H1 (cell line): ENCODE measurements at regions not wholly inside any gene's neighbourhood (a gene's known extent, or its start where the extent isn't known, plus 50 kb on each side); places are given as distances from the start of the nearest gene placed in this dataset.

ENCODE experiments used
- CTCF ChIA-PET: fragments of 300-600 bp; sonication (Branson Sonifier 250); formaldehyde crosslinking; loops from one replicate; lab custom pipeline; 2021; ENCODE audit not compliant: partially characterized antibody; lab: Charles Lee
- POLR2A ChIA-PET: fragments of 300-600 bp; sonication (Branson Sonifier 250); formaldehyde crosslinking; loops from one replicate; lab custom pipeline; 2021; ENCODE audit warnings: inconsistent platforms; ENCODE audit not compliant: partially characterized antibody; lab: Charles Lee
- DNase-seq, 2 experiments: peaks; one replicate each; pipeline versions ENCODE4 v3.0.0 to v3.0.0-alpha.2; 2010 to 2022; ENCODE audit warnings: low spot score in 2 of 2, low read depth in 1 of 2, mixed read lengths in 1 of 2
- FAIRE-seq: peaks from 2 replicates; lab custom pipeline; 2011; peaks lifted over from hg19 to GRCh38; lab: Jason Lieb, UNC
- H2AFZ ChIP-seq: 2 replicates; pipeline ENCODE4 v1.8.1; 2012; ENCODE audit warnings: low read length, inconsistent platforms
- H2AK5ac ChIP-seq: 2 replicates; pipeline ENCODE4 v1.6.1; 2013; ENCODE audit warnings: low read depth, low read length
- H2BK120ac ChIP-seq: replicated peaks from 2 replicates; pipeline ENCODE3; 2013; ENCODE audit warnings: low read depth, low read length, inconsistent platforms
- H2BK12ac ChIP-seq: 2 replicates; pipeline ENCODE4 v1.6.1; 2013; ENCODE audit warnings: low read depth, low read length
- H2BK15ac ChIP-seq: 2 replicates; pipeline ENCODE4 v1.6.1; 2013; ENCODE audit warnings: low read length
- H2BK20ac ChIP-seq: 2 replicates; pipeline ENCODE4 v1.6.1; 2013; ENCODE audit warnings: low read length
- H2BK5ac ChIP-seq: 2 replicates; pipeline ENCODE4 v1.6.1; 2013; ENCODE audit warnings: low read depth, low read length
- H3K14ac ChIP-seq: 2 replicates; pipeline ENCODE4 v1.6.1; 2013; ENCODE audit warnings: inconsistent platforms; ENCODE audit not compliant: insufficient read length
- H3K18ac ChIP-seq: 2 replicates; pipeline ENCODE4 v1.6.1; 2013; ENCODE audit warnings: low read length; ENCODE audit errors: extremely low read depth
- H3K23ac ChIP-seq: 2 replicates; pipeline ENCODE4 v1.6.1; 2013; ENCODE audit warnings: inconsistent platforms; ENCODE audit not compliant: insufficient read length
- H3K23me2 ChIP-seq: 2 replicates; pipeline ENCODE4 v1.6.1; 2013; ENCODE audit warnings: low read depth, low read length
- H3K27ac ChIP-seq: 2 replicates; pipeline ENCODE4 v1.6.1; 2011; ENCODE audit warnings: low read depth, low read length, inconsistent platforms
- H3K27me3 ChIP-seq, 4 experiments: replicated peaks in 1 of 4; 1 replicate in 1 of 4; 2 replicates in 3 of 4; pipeline versions ENCODE4 v1.6.1 to v1.8.1; 2011 to 2013; ENCODE audit warnings: low read length in 3 of 4, mild to moderate bottlenecking in 3 of 4, inconsistent platforms in 2 of 4, mixed read lengths in 2 of 4, moderate library complexity in 1 of 4; ENCODE audit not compliant: control insufficient read depth in 3 of 4, insufficient read depth in 3 of 4; ENCODE audit errors: extremely low read depth in 1 of 4
- H3K36me3 ChIP-seq, 4 experiments: 2 replicates each; pipeline versions ENCODE4 v1.6.1 to v1.8.1; 2011 to 2013; ENCODE audit warnings: mild to moderate bottlenecking in 4 of 4, low read length in 3 of 4, moderate library complexity in 2 of 4, control low read depth in 1 of 4, inconsistent platforms in 1 of 4; ENCODE audit not compliant: insufficient read depth in 4 of 4, control insufficient read depth in 2 of 4
- H3K4ac ChIP-seq: replicated peaks from 2 replicates; pipeline ENCODE3; 2013; ENCODE audit warnings: low read length, low read depth, mixed read lengths, inconsistent platforms; ENCODE audit not compliant: insufficient read length
- H3K4me1 ChIP-seq, 4 experiments: replicated peaks in 1 of 4; 1 replicate in 1 of 4; 2 replicates in 3 of 4; pipeline versions ENCODE4 v1.6.1 to v1.8.1; 2011 to 2013; ENCODE audit warnings: low read length in 3 of 4, inconsistent platforms in 2 of 4, mixed read lengths in 1 of 4; ENCODE audit not compliant: insufficient read depth in 4 of 4, control insufficient read depth in 3 of 4
- H3K4me2 ChIP-seq, 2 experiments: 2 replicates each; pipeline versions ENCODE4 v1.6.1 to v1.8.1; 2011 to 2013; ENCODE audit warnings: low read depth in 2 of 2, low read length in 2 of 2, control low read depth in 1 of 2, inconsistent platforms in 1 of 2, mild to moderate bottlenecking in 1 of 2; ENCODE audit not compliant: insufficient read depth in 1 of 2
- H3K4me3 ChIP-seq, 4 experiments: fragments of 200-600, 300-600 bp in 1 of 4; sonication (generic), shearing (Covaris generic), sonication (Bioruptor Twin) in 1 of 4; 2 replicates each; pipeline versions ENCODE4 v1.5.1 to v1.8.1; 2011 to 2016; ENCODE audit warnings: low read length in 4 of 4, low read depth in 3 of 4, control low read depth in 2 of 4, inconsistent platforms in 2 of 4, mild to moderate bottlenecking in 2 of 4, mixed read lengths in 1 of 4, moderate library complexity in 1 of 4; ENCODE audit not compliant: insufficient read depth in 2 of 4; ENCODE audit errors: extremely low read depth in 1 of 4
- H3K56ac ChIP-seq: replicated peaks from 2 replicates; pipeline ENCODE3; 2013; ENCODE audit warnings: low read depth, mild to moderate bottlenecking, mixed read lengths, low read length, inconsistent platforms; ENCODE audit not compliant: insufficient read length
- H3K79me1 ChIP-seq: 2 replicates; pipeline ENCODE4 v1.6.1; 2013; ENCODE audit warnings: low read depth, low read length, control low read depth
- H3K79me2 ChIP-seq, 2 experiments: 2 replicates each; pipeline versions ENCODE4 v1.6.1 to v1.8.1; 2012 to 2013; ENCODE audit warnings: low read length in 2 of 2, mild to moderate bottlenecking in 2 of 2, inconsistent platforms in 1 of 2; ENCODE audit not compliant: insufficient read depth in 2 of 2, control insufficient read depth in 1 of 2
- H3K9ac ChIP-seq, 4 experiments: replicated peaks in 1 of 4; 1 replicate in 1 of 4; 2 replicates in 3 of 4; pipeline versions ENCODE4 v1.6.1 to v1.8.1; 2011 to 2013; ENCODE audit warnings: low read depth in 3 of 4, low read length in 3 of 4, control low read depth in 2 of 4, mild to moderate bottlenecking in 2 of 4, moderate library complexity in 2 of 4, inconsistent platforms in 1 of 4; ENCODE audit errors: extremely low read depth in 1 of 4
- H3K9me3 ChIP-seq, 2 experiments: 2 replicates each; pipeline versions ENCODE4 v1.6.1 to v1.8.1; 2012 to 2013; ENCODE audit warnings: mild to moderate bottlenecking in 2 of 2, moderate library complexity in 2 of 2, control low read depth in 1 of 2, inconsistent platforms in 1 of 2, low read depth in 1 of 2, low read length in 1 of 2, mixed read lengths in 1 of 2; ENCODE audit not compliant: insufficient read depth in 2 of 2
- H4K20me1 ChIP-seq, 2 experiments: replicated peaks in 1 of 2; 2 replicates each; pipeline versions ENCODE3 to v1.8.1; 2011 to 2013; ENCODE audit warnings: inconsistent platforms in 2 of 2, low read length in 2 of 2, mild to moderate bottlenecking in 1 of 2; ENCODE audit not compliant: insufficient read depth in 2 of 2, control insufficient read depth in 1 of 2
- H4K5ac ChIP-seq: 2 replicates; pipeline ENCODE4 v1.6.1; 2013; ENCODE audit warnings: low read length, low read depth, mixed read lengths, inconsistent platforms; ENCODE audit not compliant: insufficient read length
- H4K8ac ChIP-seq: 2 replicates; pipeline ENCODE4 v1.8.0; 2013; ENCODE audit warnings: mild to moderate bottlenecking, moderate library complexity, low read length, inconsistent platforms; ENCODE audit not compliant: insufficient read depth; ENCODE audit errors: extremely low read depth
- H4K91ac ChIP-seq: replicated peaks from 2 replicates; pipeline ENCODE3; 2013; ENCODE audit warnings: low read length, mixed read lengths, inconsistent platforms; ENCODE audit not compliant: insufficient read length
- CTCF ChIP-seq, 3 experiments: IDR thresholded peaks; 1 replicate in 2 of 3; 2 replicates in 1 of 3; pipeline versions ENCODE4 v1.5.1 to v1.6.1; 2011; ENCODE audit warnings: low read length in 3 of 3, mild to moderate bottlenecking in 3 of 3, inconsistent platforms in 2 of 3, low read depth in 1 of 3, moderate library complexity in 1 of 3; ENCODE audit not compliant: insufficient read depth in 1 of 3; ENCODE audit errors: control extremely low read depth in 1 of 3
- RAD21 ChIP-seq, 2 experiments: IDR thresholded peaks in 1 of 2; conservative IDR thresholded peaks in 1 of 2; 2 replicates each; pipeline ENCODE4 v1.6.1; 2011; ENCODE audit warnings: low read depth in 2 of 2, low read length in 2 of 2, improper control_type of control experiment in 1 of 2, inconsistent platforms in 1 of 2, mild to moderate bottlenecking in 1 of 2, moderate library complexity in 1 of 2
- TAF1 ChIP-seq: IDR thresholded peaks from 2 replicates; pipeline ENCODE4 v1.6.1; 2011; ENCODE audit warnings: mild to moderate bottlenecking, low read depth, low read length
- WGBS, 2 experiments: shearing (Covaris generic) in 1 of 2; methylation state at CpG; one replicate each; pipeline versions ENCODE4 v1.1.6 to v1.1.7; 2013 to 2015; ENCODE audit warnings: low lambda C conversion rate in 2 of 2, mixed read lengths in 2 of 2, inconsistent platforms in 1 of 2, low coverage in 1 of 2, missing lambda C conversion rate in 1 of 2; ENCODE audit not compliant: insufficient replicate concordance in 2 of 2, insufficient coverage in 1 of 2, insufficient read length in 1 of 2; ENCODE audit errors: extremely low coverage in 1 of 2, missing lambda C conversion rate in 1 of 2; 5-methylcytosine and 5-hydroxymethylcytosine counted together

- no peak overlapping the region for H2BK15ac ChIP-seq
- 80% methylated on average over 11 of the region's 11 CpGs; no CpG with 5 or more reads in 1 of the 2 experiments for WGBS, 2 experiments
- H2BK20ac ChIP-seq = no peak overlapping the region
- H3K14ac ChIP-seq = no peak overlapping the region
- no peak overlapping the region for H2BK12ac ChIP-seq
- no peak overlapping the region for H3K4me2 ChIP-seq
- H2AK5ac ChIP-seq = no peak overlapping the region
- H3K27ac ChIP-seq = no peak overlapping the region
- no peak overlapping the region for H3K18ac ChIP-seq
- H4K8ac ChIP-seq = no peak overlapping the region
- no peak overlapping the region for H3K4me3 ChIP-seq
- POLR2A ChIA-PET = no interaction called here
- no peaks in the 10 kb centered on the region for H3K36me3 ChIP-seq
- no peaks in the 10 kb centered on the region for H3K23me2 ChIP-seq
- H2BK120ac ChIP-seq = no peak overlapping the region
- no peak overlapping the region for H4K5ac ChIP-seq
- no peak for DNase-seq
- CTCF ChIA-PET = no interaction called here
- H3K4ac ChIP-seq = no peak overlapping the region
- no peaks in the 10 kb centered on the region for H3K79me2 ChIP-seq
- no peak overlapping the region for H2AFZ ChIP-seq
- no peak overlapping the region for H3K23ac ChIP-seq
- H3K9ac ChIP-seq = no peak overlapping the region
- FAIRE-seq = no peak
- no peaks in the 10 kb centered on the region for H4K20me1 ChIP-seq
- H3K56ac ChIP-seq = no peak overlapping the region
- no peaks in the 10 kb centered on the region for H3K9me3 ChIP-seq
- no peak overlapping the region for H4K91ac ChIP-seq
- no peaks in the 10 kb centered on the region for H3K79me1 ChIP-seq
- TF ChIP-seq RAD21 (IDR thresholded peaks at IDR 0.05 in 1 of 2, conservative IDR thresholded peaks at IDR 0.05 in 1 of 2; ENCODE audit: low read depth in 2 of 2, low read length in 2 of 2) (peak; percentile 61 to 66), TAF1 (no peak), CTCF (IDR thresholded peaks at IDR 0.05; ENCODE audit: control extremely low read depth in 1 of 3, insufficient read depth in 1 of 3, low read depth in 1 of 3, low read length in 3 of 3) (peak in 2 of 3 experiments; percentile 27 to 37; a peak in 3 of 4 replicates)
- no peaks in the 10 kb centered on the region for H3K4me1 ChIP-seq
- no peak overlapping the region for H2BK5ac ChIP-seq
- no peaks in the 10 kb centered on the region for H3K27me3 ChIP-seq
Measured at GRCh38 chrX:39438603-39439602, 637.6 kb downstream of the MID1IP1 start.
